ENCODE measurements at regions not wholly inside any gene's neighbourhood (a gene's known extent, or its start where the extent isn't known, plus 50 kb on each side); places are given as distances from the start of the nearest gene placed in this dataset.

- no peak for DNase-seq
- H3K36me3 Mint-ChIP-seq (ENCODE audit: unreplicated experiment) = no peaks in the 10 kb centered on the region
- H3K9me3 Mint-ChIP-seq (ENCODE audit: unreplicated experiment) = peaks cover 4% of the 10 kb centered on the region
- no peak for TF ChIP-seq CTCF (IDR thresholded peaks at IDR 0.05; ENCODE audit: partially characterized antibody, unreplicated experiment)
- H3K27ac Mint-ChIP-seq (ENCODE audit: unreplicated experiment) = no peak overlapping the region
- no peak overlapping the region for H3K4me3 Mint-ChIP-seq (ENCODE audit: unreplicated experiment)
- H3K27me3 Mint-ChIP-seq (ENCODE audit: unreplicated experiment) = no peaks in the 10 kb centered on the region
- H3K4me1 Mint-ChIP-seq (ENCODE audit: low read depth, unreplicated experiment) = no peaks in the 10 kb centered on the region
Observed at GRCh38 chr13:91295712-91296410, 51.6 kb upstream of the MIR17HG start.

GRCh38 chr13:91297503-91297902 lies 50.0 kb upstream of the MIR17HG start:
- H3K4me3 Mint-ChIP-seq (ENCODE audit: unreplicated experiment) = no peak overlapping the region
- H3K36me3 Mint-ChIP-seq (ENCODE audit: unreplicated experiment) = no peaks in the 10 kb centered on the region
- H3K27me3 Mint-ChIP-seq (ENCODE audit: unreplicated experiment) = no peaks in the 10 kb centered on the region
- peaks cover 4% of the 10 kb centered on the region for H3K9me3 Mint-ChIP-seq (ENCODE audit: unreplicated experiment)
- no peaks in the 10 kb centered on the region for H3K4me1 Mint-ChIP-seq (ENCODE audit: low read depth, unreplicated experiment)
- no peak for DNase-seq
- TF ChIP-seq CTCF (IDR thresholded peaks at IDR 0.05; ENCODE audit: partially characterized antibody, unreplicated experiment) = no peak
- H3K27ac Mint-ChIP-seq (ENCODE audit: unreplicated experiment) = no peak overlapping the region
